Hepatocyte (in vitro differentiated cells): ENCODE measurements at regions not wholly inside any gene's neighbourhood (a gene's known extent, or its start where the extent isn't known, plus 50 kb on each side); places are given as distances from the start of the nearest gene placed in this dataset.

Experiments used
- DNase-seq: peaks from one replicate; pipeline ENCODE4 v3.0.0-alpha.2; 2016; ENCODE audit warnings: low spot score
- H2AFZ ChIP-seq: fragments of 200-600 bp; sonication (generic); 2 replicates; pipeline ENCODE4 v1.6.0; 2016; ENCODE audit warnings: antibody characterized with exemption, mild to moderate bottlenecking
- H3K27ac ChIP-seq: fragments of 200-600 bp; sonication (generic); 2 replicates; pipeline ENCODE4 v1.5.1; 2016; ENCODE audit warnings: mild to moderate bottlenecking
- H3K27me3 ChIP-seq: fragments of 200-600 bp; sonication (generic); 2 replicates; pipeline ENCODE4 v1.6.1; 2016
- H3K36me3 ChIP-seq: fragments of 200-600 bp; sonication (generic); replicated peaks from 2 replicates; pipeline ENCODE4 v1.5.1; 2016; ENCODE audit warnings: low read depth; ENCODE audit not compliant: insufficient read depth
- H3K4me1 ChIP-seq: fragments of 200-600 bp; sonication (generic); 2 replicates; pipeline ENCODE4 v1.5.1; 2016; ENCODE audit warnings: mild to moderate bottlenecking, moderate library complexity; ENCODE audit not compliant: insufficient read depth
- H3K4me2 ChIP-seq: fragments of 200-600 bp; sonication (generic); 2 replicates; pipeline ENCODE4 v1.6.0; 2016
- H3K4me3 ChIP-seq: fragments of 200-600 bp; sonication (generic); 2 replicates; pipeline ENCODE4 v1.5.1; 2016; ENCODE audit warnings: mild to moderate bottlenecking
- H3K79me2 ChIP-seq: fragments of 200-600 bp; sonication (generic); 2 replicates; pipeline ENCODE4 v1.6.0; 2017; ENCODE audit warnings: mild to moderate bottlenecking
- H3K9me2 ChIP-seq: fragments of 200-600 bp; sonication (generic); replicated peaks from 2 replicates; pipeline ENCODE4 v1.6.0; 2017; ENCODE audit warnings: mild to moderate bottlenecking; ENCODE audit not compliant: insufficient read depth
- H3K9me3 ChIP-seq: fragments of 200-600 bp; sonication (generic); 2 replicates; pipeline ENCODE4 v1.5.1; 2016; ENCODE audit warnings: low read depth, mild to moderate bottlenecking
- H4K20me1 ChIP-seq: fragments of 200-600 bp; sonication (generic); 2 replicates; pipeline ENCODE4 v1.6.0; 2016; ENCODE audit warnings: mild to moderate bottlenecking; ENCODE audit not compliant: insufficient read depth, poor library complexity, severe bottlenecking
- EZH2 ChIP-seq: fragments of 200-600 bp; sonication (generic); IDR thresholded peaks from 2 replicates; pipeline ENCODE4 v1.6.1; 2016; ENCODE audit warnings: antibody characterized with exemption, mild to moderate bottlenecking, borderline replicate concordance
- EZH2phosphoT487 ChIP-seq: fragments of 200-600 bp; sonication (generic); IDR thresholded peaks from one replicate; pipeline ENCODE4 v1.6.1; 2018; ENCODE audit warnings: antibody characterized with exemption, mild to moderate bottlenecking, low read depth, moderate library complexity; ENCODE audit not compliant: unreplicated experiment, severe bottlenecking
- WGBS: methylation state at CpG from one replicate; pipeline ENCODE4 v1.1.6; 2016; ENCODE audit warnings: low lambda C conversion rate; ENCODE audit errors: missing lambda C conversion rate; 5-methylcytosine and 5-hydroxymethylcytosine counted together
- TF ChIP-seq, protein P1 (sequence below): fragments of 200-600 bp; sonication (generic); IDR thresholded peaks from 2 replicates; pipeline ENCODE4 v1.5.1; 2016; ENCODE audit warnings: antibody characterized with exemption, mild to moderate bottlenecking; ENCODE audit not compliant: poor library complexity

DNA sequence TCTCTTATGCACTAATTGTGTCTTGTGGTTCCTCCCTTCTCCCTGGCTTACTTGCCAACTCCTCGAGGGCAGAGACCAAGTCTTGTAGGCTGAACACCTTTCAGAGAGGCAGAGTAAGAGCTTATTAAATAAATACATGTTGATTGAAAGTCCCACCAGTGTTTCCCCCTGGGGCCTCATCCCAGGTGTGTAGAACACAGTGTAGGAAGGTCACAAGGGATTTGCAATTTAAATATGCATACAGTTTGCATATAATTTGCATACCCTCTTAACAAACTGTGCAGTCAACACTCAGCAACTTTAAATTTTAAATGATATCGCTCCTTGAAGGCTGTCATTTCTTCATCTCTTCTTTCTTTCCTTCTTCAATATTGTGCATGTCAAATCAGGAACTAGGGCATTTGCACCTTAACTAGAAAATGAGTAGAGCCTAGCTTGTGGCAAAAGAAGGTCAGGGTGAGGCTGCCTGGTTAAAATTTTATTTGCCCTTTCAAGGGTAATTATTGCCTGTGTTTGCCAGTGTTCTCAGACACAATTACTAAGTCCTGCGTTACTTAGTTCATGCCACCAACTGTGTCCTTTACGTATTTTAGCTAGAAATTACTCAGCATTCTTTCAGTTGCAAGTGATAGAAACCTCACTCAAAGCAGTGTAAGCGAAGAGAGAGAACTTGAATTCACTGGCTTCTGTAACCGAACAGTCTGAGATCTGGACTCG is 465.7 kb downstream of the HAPSTR1 start:
- no peaks in the 10 kb centered on the region for H3K9me3 ChIP-seq
- H4K20me1 ChIP-seq, result no peaks in the 10 kb centered on the region
- WGBS, result 85% methylated on average over 7 of the region's 7 CpGs
- H3K4me1 ChIP-seq, result no peaks in the 10 kb centered on the region
- TF ChIP-seq EZH2 (no peak), EZH2phosphoT487 (no peak)
- TF ChIP-seq, protein P1, sequence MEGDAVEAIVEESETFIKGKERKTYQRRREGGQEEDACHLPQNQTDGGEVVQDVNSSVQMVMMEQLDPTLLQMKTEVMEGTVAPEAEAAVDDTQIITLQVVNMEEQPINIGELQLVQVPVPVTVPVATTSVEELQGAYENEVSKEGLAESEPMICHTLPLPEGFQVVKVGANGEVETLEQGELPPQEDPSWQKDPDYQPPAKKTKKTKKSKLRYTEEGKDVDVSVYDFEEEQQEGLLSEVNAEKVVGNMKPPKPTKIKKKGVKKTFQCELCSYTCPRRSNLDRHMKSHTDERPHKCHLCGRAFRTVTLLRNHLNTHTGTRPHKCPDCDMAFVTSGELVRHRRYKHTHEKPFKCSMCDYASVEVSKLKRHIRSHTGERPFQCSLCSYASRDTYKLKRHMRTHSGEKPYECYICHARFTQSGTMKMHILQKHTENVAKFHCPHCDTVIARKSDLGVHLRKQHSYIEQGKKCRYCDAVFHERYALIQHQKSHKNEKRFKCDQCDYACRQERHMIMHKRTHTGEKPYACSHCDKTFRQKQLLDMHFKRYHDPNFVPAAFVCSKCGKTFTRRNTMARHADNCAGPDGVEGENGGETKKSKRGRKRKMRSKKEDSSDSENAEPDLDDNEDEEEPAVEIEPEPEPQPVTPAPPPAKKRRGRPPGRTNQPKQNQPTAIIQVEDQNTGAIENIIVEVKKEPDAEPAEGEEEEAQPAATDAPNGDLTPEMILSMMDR, result no peak
- no peak overlapping the region for H3K4me3 ChIP-seq
- H3K27ac ChIP-seq, result no peak overlapping the region
- no peaks in the 10 kb centered on the region for H3K9me2 ChIP-seq
- DNase-seq, result no peak
- no peaks in the 10 kb centered on the region for H3K27me3 ChIP-seq
- H3K79me2 ChIP-seq, result no peaks in the 10 kb centered on the region
- no peak overlapping the region for H2AFZ ChIP-seq
- H3K36me3 ChIP-seq, result no peaks in the 10 kb centered on the region
- H3K4me2 ChIP-seq, result no peak overlapping the region

DNA sequence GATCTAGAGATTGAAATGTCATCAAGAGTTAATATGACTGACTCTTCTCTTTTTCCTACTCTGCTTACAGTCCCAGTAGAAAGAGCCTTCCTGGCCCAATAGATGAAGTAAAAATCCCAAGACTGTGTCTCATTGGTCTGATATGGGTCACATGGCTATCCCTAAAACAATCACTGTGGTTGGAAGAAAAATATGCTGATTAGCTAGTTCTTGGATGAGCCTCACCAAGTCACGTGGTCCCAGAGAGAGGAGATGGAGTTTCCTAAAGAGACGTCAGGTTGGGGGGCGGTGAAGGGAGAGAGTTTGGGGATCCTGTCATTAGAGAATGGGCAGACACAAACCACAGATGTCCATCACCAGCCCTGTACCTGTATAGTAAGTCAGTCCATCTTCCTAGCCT is 466.3 kb downstream of the HAPSTR1 start:
- H3K9me2 ChIP-seq, result no peaks in the 10 kb centered on the region
- 93% methylated on average over 3 of the region's 3 CpGs for WGBS
- no peak overlapping the region for H3K4me3 ChIP-seq
- no peaks in the 10 kb centered on the region for H3K79me2 ChIP-seq
- TF ChIP-seq EZH2 (no peak), EZH2phosphoT487 (no peak)
- TF ChIP-seq, protein P1, result no peak
- no peak overlapping the region for H2AFZ ChIP-seq
- no peaks in the 10 kb centered on the region for H4K20me1 ChIP-seq
- H3K9me3 ChIP-seq, result no peaks in the 10 kb centered on the region
- no peak overlapping the region for H3K4me2 ChIP-seq
- no peak for DNase-seq
- H3K27me3 ChIP-seq, result no peaks in the 10 kb centered on the region
- H3K36me3 ChIP-seq, result no peaks in the 10 kb centered on the region
- no peak overlapping the region for H3K27ac ChIP-seq
- no peaks in the 10 kb centered on the region for H3K4me1 ChIP-seq

DNA sequence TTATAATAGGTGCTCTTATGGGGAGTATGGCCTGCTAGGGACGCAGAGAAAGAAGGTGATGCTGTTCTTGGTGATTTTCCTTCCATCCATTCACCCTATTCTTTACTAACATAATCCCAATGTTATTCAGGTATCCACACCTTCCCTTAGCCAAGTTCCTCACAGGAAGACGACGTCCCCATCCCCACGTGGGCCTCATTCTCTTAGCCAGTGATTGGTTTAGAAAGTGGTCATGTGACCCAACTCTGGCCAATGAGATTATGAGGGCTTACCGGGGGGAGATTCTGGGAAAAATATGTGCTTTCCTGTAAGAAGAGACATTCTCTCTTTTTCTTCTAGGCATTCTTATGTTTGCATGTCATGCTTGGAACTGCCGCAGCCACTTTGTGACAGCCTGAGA is 474.7 kb downstream of the HAPSTR1 start:
- H3K27ac ChIP-seq, result no peak overlapping the region
- TF ChIP-seq, protein P1, result no peak
- TF ChIP-seq EZH2 (no peak), EZH2phosphoT487 (no peak)
- no peaks in the 10 kb centered on the region for H3K9me2 ChIP-seq
- no peak overlapping the region for H3K4me3 ChIP-seq
- H3K4me1 ChIP-seq, result no peaks in the 10 kb centered on the region
- WGBS, result 86% methylated on average over 6 of the region's 6 CpGs
- H3K4me2 ChIP-seq, result no peak overlapping the region
- H4K20me1 ChIP-seq, result no peaks in the 10 kb centered on the region
- DNase-seq, result no peak
- H3K9me3 ChIP-seq, result no peaks in the 10 kb centered on the region
- no peaks in the 10 kb centered on the region for H3K36me3 ChIP-seq
- no peaks in the 10 kb centered on the region for H3K79me2 ChIP-seq
- H3K27me3 ChIP-seq, result no peaks in the 10 kb centered on the region
- no peak overlapping the region for H2AFZ ChIP-seq
